Retinal pigment epithelial cell (primary cell): ENCODE measurements at regions not wholly inside any gene's neighbourhood (a gene's known extent, or its start where the extent isn't known, plus 50 kb on each side); places are given as distances from the start of the nearest gene placed in this dataset.
"Not testable (repeated sequence)": the region's sequence is repeated elsewhere in the genome, so short reads cannot be mapped to it uniquely, and the experiment has no call there.

Source experiments
- DNase-seq: peaks from one replicate; pipeline ENCODE4 v3.0.0-alpha.2; 2010; ENCODE audit warnings: low read depth
- H3K4me3 ChIP-seq: 2 replicates; pipeline ENCODE4 v1.5.1; 2011; ENCODE audit warnings: mild to moderate bottlenecking, low read length, control low read depth, moderate library complexity
- CTCF ChIP-seq: conservative IDR thresholded peaks from 2 replicates; pipeline ENCODE4 v1.5.1; 2011; ENCODE audit warnings: low read depth, low read length, control low read depth, inconsistent platforms

GRCh38 chr13:52924289-52925148, 76.1 kb upstream of the PCDH8 start:
- H3K4me3 ChIP-seq = no peak overlapping the region
- DNase-seq = no peak
- TF ChIP-seq CTCF = no peak

GRCh38 chr13:52922961-52923360, 74.5 kb upstream of the PCDH8 start:
- no peak for TF ChIP-seq CTCF
- H3K4me3 ChIP-seq = no peak overlapping the region
- DNase-seq = no peak

- no peak overlapping the region for H3K4me3 ChIP-seq
- no peak for TF ChIP-seq CTCF
- DNase-seq = no peak
Observed at GRCh38 chr13:52921194-52921593, 72.8 kb upstream of the PCDH8 start.

GRCh38 chr13:52916486-52916990, 68.1 kb upstream of the PCDH8 start:
- no peak for DNase-seq
- H3K4me3 ChIP-seq = no peak overlapping the region
- TF ChIP-seq CTCF = no peak

- no peak for DNase-seq
- H3K4me3 ChIP-seq = no peak overlapping the region
- TF ChIP-seq CTCF = no peak
Observed at GRCh38 chr13:52911340-52911739, 62.9 kb upstream of the PCDH8 start.

- not testable (repeated sequence) for DNase-seq, H3K4me3 ChIP-seq
Observed at GRCh38 chr13:52910318-52910717, 61.9 kb upstream of the PCDH8 start.

- TF ChIP-seq CTCF = no peak
- no peak for DNase-seq
- no peak overlapping the region for H3K4me3 ChIP-seq
Observed at GRCh38 chr13:52906122-52906903, 57.9 kb upstream of the PCDH8 start.
